ENCODE measurements at regions not wholly inside any gene's neighbourhood (a gene's known extent, or its start where the extent isn't known, plus 50 kb on each side); places are given as distances from the start of the nearest gene placed in this dataset.
"Not testable (repeated sequence)": the region's sequence is repeated elsewhere in the genome, so short reads cannot be mapped to it uniquely, and the experiment has no call there.

- H3K27me3 ChIP-seq (replicated peaks in 1 of 4; ENCODE audit: control extremely low read depth in 1 of 4, control insufficient read depth in 3 of 4, insufficient read depth in 4 of 4, low read length in 3 of 4); H3K27ac Mint-ChIP-seq; ATAC-seq (ENCODE audit: low read depth); CTCF ChIA-PET; H3K4me3 Mint-ChIP-seq; H2AFZ ChIP-seq (ENCODE audit: insufficient read depth, low read depth, low read length, poor library complexity, severe bottlenecking); intact Hi-C loops (cut with micrococcal nuclease); H3K36me3 ChIP-seq (replicated peaks in 1 of 2; ENCODE audit: control extremely low read depth in 1 of 2, control insufficient read depth in 1 of 2, extremely low read depth in 1 of 2, insufficient read depth in 2 of 2, low read length in 1 of 2); H3K4me1 Mint-ChIP-seq; H3K4me1 ChIP-seq (ENCODE audit: control insufficient read depth in 2 of 2, insufficient read depth in 2 of 2, low read length in 2 of 2); H4K20me1 ChIP-seq (ENCODE audit: control insufficient read depth, insufficient read depth, low read length, poor library complexity, severe bottlenecking); H3K27me3 Mint-ChIP-seq; DNase-seq; H3K4me3 ChIP-seq (ENCODE audit: control extremely low read depth in 1 of 5, extremely low read depth in 1 of 5, insufficient read depth in 1 of 5, low read depth in 2 of 5, low read length in 4 of 5); H3K9me3 Mint-ChIP-seq (ENCODE audit: insufficient read depth); H3K4me2 ChIP-seq (replicated peaks; ENCODE audit: low read depth, low read length, poor library complexity, severe bottlenecking); H3K9me3 ChIP-seq (ENCODE audit: control extremely low read depth in 1 of 3, control insufficient read depth in 2 of 3, insufficient read depth in 1 of 3, low read length in 2 of 3); POLR2A ChIA-PET; H3K27ac ChIP-seq (ENCODE audit: low read length in 2 of 2); H3K9ac ChIP-seq (ENCODE audit: low read length); H3K79me2 ChIP-seq (ENCODE audit: control insufficient read depth, insufficient read depth, low read length): not testable (repeated sequence)
- WGBS (ENCODE audit: insufficient coverage), result 100% methylated on average over 2 of the region's 5 CpGs
These were observed 86.0 kb downstream of the CFAP44 start for GRCh38 chr3:113355340-113355739.

- intact Hi-C loops (cut with micrococcal nuclease), result no loop called here
- Histone ChIP-seq H3K27ac (ENCODE audit: low read length in 2 of 2) (no peak overlapping the region), H3K9ac (ENCODE audit: low read length) (no peak overlapping the region), H3K9me3 (ENCODE audit: control extremely low read depth in 1 of 3, control insufficient read depth in 2 of 3, insufficient read depth in 1 of 3, low read length in 2 of 3) (peaks cover 0 to 4% (median 0%) of the 10 kb centered on the region in 3 donors), H3K4me2 (replicated peaks; ENCODE audit: low read depth, low read length, poor library complexity, severe bottlenecking) (no peak overlapping the region), H3K36me3 (replicated peaks in 1 of 2; ENCODE audit: control extremely low read depth in 1 of 2, control insufficient read depth in 1 of 2, extremely low read depth in 1 of 2, insufficient read depth in 2 of 2, low read length in 1 of 2) (no peaks in the 10 kb centered on the region), H3K27me3 (replicated peaks in 1 of 4; ENCODE audit: control extremely low read depth in 1 of 4, control insufficient read depth in 3 of 4, insufficient read depth in 4 of 4, low read length in 3 of 4) (no peaks in the 10 kb centered on the region), H3K4me1 (ENCODE audit: control insufficient read depth in 2 of 2, insufficient read depth in 2 of 2, low read length in 2 of 2) (no peaks in the 10 kb centered on the region), H3K4me3 (ENCODE audit: control extremely low read depth in 1 of 5, extremely low read depth in 1 of 5, insufficient read depth in 1 of 5, low read depth in 2 of 5, low read length in 4 of 5) (no peak overlapping the region), H2AFZ (ENCODE audit: insufficient read depth, low read depth, low read length, poor library complexity, severe bottlenecking) (no peak overlapping the region), H4K20me1 (ENCODE audit: control insufficient read depth, insufficient read depth, low read length, poor library complexity, severe bottlenecking) (no peaks in the 10 kb centered on the region), H3K79me2 (ENCODE audit: control insufficient read depth, insufficient read depth, low read length) (no peaks in the 10 kb centered on the region)
- Mint-ChIP-seq H3K4me1 (no peaks in the 10 kb centered on the region), H3K9me3 (ENCODE audit: insufficient read depth) (peaks cover 2% of the 10 kb centered on the region), H3K4me3 (no peak overlapping the region), H3K27me3 (no peaks in the 10 kb centered on the region), H3K27ac (no peak overlapping the region)
- TF ChIP-seq, protein P1, sequence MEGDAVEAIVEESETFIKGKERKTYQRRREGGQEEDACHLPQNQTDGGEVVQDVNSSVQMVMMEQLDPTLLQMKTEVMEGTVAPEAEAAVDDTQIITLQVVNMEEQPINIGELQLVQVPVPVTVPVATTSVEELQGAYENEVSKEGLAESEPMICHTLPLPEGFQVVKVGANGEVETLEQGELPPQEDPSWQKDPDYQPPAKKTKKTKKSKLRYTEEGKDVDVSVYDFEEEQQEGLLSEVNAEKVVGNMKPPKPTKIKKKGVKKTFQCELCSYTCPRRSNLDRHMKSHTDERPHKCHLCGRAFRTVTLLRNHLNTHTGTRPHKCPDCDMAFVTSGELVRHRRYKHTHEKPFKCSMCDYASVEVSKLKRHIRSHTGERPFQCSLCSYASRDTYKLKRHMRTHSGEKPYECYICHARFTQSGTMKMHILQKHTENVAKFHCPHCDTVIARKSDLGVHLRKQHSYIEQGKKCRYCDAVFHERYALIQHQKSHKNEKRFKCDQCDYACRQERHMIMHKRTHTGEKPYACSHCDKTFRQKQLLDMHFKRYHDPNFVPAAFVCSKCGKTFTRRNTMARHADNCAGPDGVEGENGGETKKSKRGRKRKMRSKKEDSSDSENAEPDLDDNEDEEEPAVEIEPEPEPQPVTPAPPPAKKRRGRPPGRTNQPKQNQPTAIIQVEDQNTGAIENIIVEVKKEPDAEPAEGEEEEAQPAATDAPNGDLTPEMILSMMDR (IDR thresholded peaks at IDR 0.05), result no peak
- no peak for TF ChIP-seq EZH2 (IDR thresholded peaks at IDR 0.05; ENCODE audit: borderline replicate concordance, insufficient read depth, low read depth, low read length, poor library complexity, severe bottlenecking)
- DNase-seq (no peak), ATAC-seq (ENCODE audit: low read depth) (no peak)
- POLR2A ChIA-PET, result no interaction called here
- WGBS (ENCODE audit: insufficient coverage), result 100% methylated on average over 1 of the region's 1 CpG
- CTCF ChIA-PET, result no interaction called here
These were observed 87.0 kb downstream of the CFAP44 start for GRCh38 chr3:113354307-113354706.

Measured in B cell (primary cell).